ENCODE measurements at regions not wholly inside any gene's neighbourhood (a gene's known extent, or its start where the extent isn't known, plus 50 kb on each side); places are given as distances from the start of the nearest gene placed in this dataset.

- no peak for TF ChIP-seq RARB (CRISPR knock-in tag; IDR thresholded peaks at IDR 0.05)
- no peak for TF ChIP-seq BACH2 (CRISPR knock-in tag; IDR thresholded peaks at IDR 0.05; ENCODE audit: borderline replicate concordance)
- TF ChIP-seq ISL1 (CRISPR knock-in tag; IDR thresholded peaks at IDR 0.05), result no peak
- TF ChIP-seq ZNF565 (CRISPR knock-in tag; conservative IDR thresholded peaks at IDR 0.05; ENCODE audit: low read depth), result no peak
- TF ChIP-seq ZFP30 (CRISPR knock-in tag; IDR thresholded peaks at IDR 0.05), result no peak
- TF ChIP-seq POU6F1 (CRISPR knock-in tag; IDR thresholded peaks at IDR 0.05; ENCODE audit: borderline replicate concordance, low read depth), result no peak
- TF ChIP-seq TCF4 (CRISPR knock-in tag; IDR thresholded peaks at IDR 0.05; ENCODE audit: borderline replicate concordance), result no peak
- no peak for TF ChIP-seq CSDC2 (CRISPR knock-in tag; IDR thresholded peaks at IDR 0.05)
- TF ChIP-seq ZNF8 (CRISPR knock-in tag; IDR thresholded peaks at IDR 0.05), result no peak
- no peak for ATAC-seq
Observed at GRCh38 chr20:55583036-55583435, 422.3 kb downstream of the CBLN4 start.

GRCh38 chr20:55582498-55582897, 422.8 kb downstream of the CBLN4 start:
- TF ChIP-seq OSR1 (CRISPR knock-in tag; IDR thresholded peaks at IDR 0.05) (no peak), ESRRG (CRISPR knock-in tag; IDR thresholded peaks at IDR 0.05) (no peak), RARB (CRISPR knock-in tag; IDR thresholded peaks at IDR 0.05) (no peak), TSHZ2 (CRISPR knock-in tag; IDR thresholded peaks at IDR 0.05) (no peak), CREB5 (CRISPR knock-in tag; IDR thresholded peaks at IDR 0.05; ENCODE audit: low read depth) (no peak), PPARA (CRISPR knock-in tag; IDR thresholded peaks at IDR 0.05; ENCODE audit: borderline replicate concordance) (no peak), CSDC2 (CRISPR knock-in tag; IDR thresholded peaks at IDR 0.05) (no peak), TCF4 (CRISPR knock-in tag; IDR thresholded peaks at IDR 0.05; ENCODE audit: borderline replicate concordance) (no peak), GLIS3 (CRISPR knock-in tag; IDR thresholded peaks at IDR 0.05) (no peak), ARNTL (CRISPR knock-in tag; IDR thresholded peaks at IDR 0.05; ENCODE audit: borderline replicate concordance, low read depth) (no peak), ZFP3 (CRISPR knock-in tag; IDR thresholded peaks at IDR 0.05) (no peak), ZC3H10 (CRISPR knock-in tag; IDR thresholded peaks at IDR 0.05) (no peak), PATZ1 (CRISPR knock-in tag; IDR thresholded peaks at IDR 0.05; ENCODE audit: borderline replicate concordance) (no peak), CSRNP3 (CRISPR knock-in tag; IDR thresholded peaks at IDR 0.05) (no peak), SNAI2 (CRISPR knock-in tag; IDR thresholded peaks at IDR 0.05) (no peak), POU6F1 (CRISPR knock-in tag; IDR thresholded peaks at IDR 0.05; ENCODE audit: borderline replicate concordance, low read depth) (no peak), BACH2 (CRISPR knock-in tag; IDR thresholded peaks at IDR 0.05; ENCODE audit: borderline replicate concordance) (no peak), ZFP30 (CRISPR knock-in tag; IDR thresholded peaks at IDR 0.05) (no peak), ZNF70 (CRISPR knock-in tag; IDR thresholded peaks at IDR 0.05) (no peak)
- ATAC-seq, result no peak

Data from SK-N-SH treated with all-trans-retinoic acid at 6 μM for 48 hours (cell line).